Keratinocyte (primary cell): ENCODE measurements at regions not wholly inside any gene's neighbourhood (a gene's known extent, or its start where the extent isn't known, plus 50 kb on each side); places are given as distances from the start of the nearest gene placed in this dataset.

Experiments used
- DNase-seq: peaks from one replicate; pipeline ENCODE4 v3.0.0-alpha.2; 2011; ENCODE audit warnings: low read depth, missing footprints, low spot score
- FAIRE-seq: peaks from 2 replicates; lab custom pipeline; 2011; peaks lifted over from hg19 to GRCh38; lab: Jason Lieb, UNC
- H2AFZ ChIP-seq: 2 replicates; pipeline ENCODE4 v1.6.0; 2012; ENCODE audit warnings: low read length, control low read depth, inconsistent platforms; ENCODE audit not compliant: control insufficient read depth
- H3K27ac ChIP-seq: 2 replicates; pipeline ENCODE4 v1.5.1; 2011; ENCODE audit warnings: low read length; ENCODE audit not compliant: control insufficient read depth, insufficient read depth
- H3K27me3 ChIP-seq: 3 replicates; pipeline ENCODE4 v1.6.0; 2011; ENCODE audit warnings: low read length; ENCODE audit not compliant: control insufficient read depth, insufficient read depth; ENCODE audit errors: extremely low read depth
- H3K36me3 ChIP-seq, 2 experiments: 2 replicates in 1 of 2; 3 replicates in 1 of 2; pipeline ENCODE4 v1.5.1; 2011; ENCODE audit warnings: low read length in 2 of 2, mild to moderate bottlenecking in 1 of 2; ENCODE audit not compliant: control insufficient read depth in 2 of 2, insufficient read depth in 2 of 2; ENCODE audit errors: extremely low read depth in 1 of 2
- H3K4me1 ChIP-seq: 3 replicates; pipeline ENCODE4 v1.5.1; 2011; ENCODE audit warnings: low read length; ENCODE audit not compliant: control insufficient read depth, insufficient read depth; ENCODE audit errors: extremely low read depth
- H3K4me2 ChIP-seq: 3 replicates; pipeline ENCODE4 v1.6.0; 2011; ENCODE audit warnings: low read depth, low read length; ENCODE audit not compliant: control insufficient read depth, insufficient read depth; ENCODE audit errors: extremely low read depth
- H3K4me3 ChIP-seq, 3 experiments: fragments of 200-600 bp in 1 of 3; sonication (generic) in 1 of 3; 2 replicates in 2 of 3; 3 replicates in 1 of 3; pipeline ENCODE4 v1.5.1; 2011 to 2016; ENCODE audit warnings: low read length in 3 of 3, mild to moderate bottlenecking in 3 of 3, control low read depth in 2 of 3, inconsistent platforms in 1 of 3, low read depth in 1 of 3, mixed read lengths in 1 of 3, mixed run types in 1 of 3, moderate library complexity in 1 of 3; ENCODE audit not compliant: control insufficient read depth in 2 of 3, insufficient read depth in 2 of 3; ENCODE audit errors: extremely low read depth in 1 of 3
- H3K79me2 ChIP-seq: 2 replicates; pipeline ENCODE4 v1.6.0; 2012; ENCODE audit warnings: low read length; ENCODE audit not compliant: control insufficient read depth, insufficient read depth
- H3K9ac ChIP-seq: 3 replicates; pipeline ENCODE4 v1.6.0; 2011; ENCODE audit warnings: low read length; ENCODE audit not compliant: control insufficient read depth, insufficient read depth; ENCODE audit errors: extremely low read depth
- H3K9me1 ChIP-seq: 3 replicates; pipeline ENCODE4 v1.6.0; 2011; ENCODE audit warnings: low read length; ENCODE audit not compliant: control insufficient read depth, insufficient read depth; ENCODE audit errors: extremely low read depth
- H3K9me3 ChIP-seq: 2 replicates; pipeline ENCODE4 v1.5.1; 2012; ENCODE audit warnings: low read depth, low read length; ENCODE audit not compliant: control insufficient read depth
- H4K20me1 ChIP-seq: 3 replicates; pipeline ENCODE4 v1.6.0; 2011; ENCODE audit warnings: low read length; ENCODE audit not compliant: control insufficient read depth, insufficient read depth; ENCODE audit errors: extremely low read depth
- EZH2 ChIP-seq: IDR thresholded peaks from one replicate; pipeline ENCODE4 v1.6.1; 2012; ENCODE audit warnings: inconsistent platforms, mild to moderate bottlenecking, low read length, moderate library complexity
- dilution Hi-C: fragments of 300-500 bp; cut with MboI; formaldehyde crosslinking; loops from one replicate; pipeline ENCODE4 v1.7.0; 2020; ENCODE audit warnings: low sequenced_read_pairs; ENCODE audit not compliant: extremely low pct_ligation_motif_present
- TF ChIP-seq, protein P1 (sequence below), 3 experiments: IDR thresholded peaks in 1 of 3; conservative IDR thresholded peaks in 1 of 3; optimal IDR thresholded peaks in 1 of 3; 2 replicates in 2 of 3; 3 replicates in 1 of 3; pipeline versions ENCODE3 to v1.5.1; 2011; ENCODE audit warnings: low read length in 3 of 3, mild to moderate bottlenecking in 3 of 3, moderate library complexity in 2 of 3, control low read depth in 1 of 3, inconsistent platforms in 1 of 3; ENCODE audit not compliant: insufficient read depth in 2 of 3; ENCODE audit errors: extremely low read depth in 1 of 3

DNA sequence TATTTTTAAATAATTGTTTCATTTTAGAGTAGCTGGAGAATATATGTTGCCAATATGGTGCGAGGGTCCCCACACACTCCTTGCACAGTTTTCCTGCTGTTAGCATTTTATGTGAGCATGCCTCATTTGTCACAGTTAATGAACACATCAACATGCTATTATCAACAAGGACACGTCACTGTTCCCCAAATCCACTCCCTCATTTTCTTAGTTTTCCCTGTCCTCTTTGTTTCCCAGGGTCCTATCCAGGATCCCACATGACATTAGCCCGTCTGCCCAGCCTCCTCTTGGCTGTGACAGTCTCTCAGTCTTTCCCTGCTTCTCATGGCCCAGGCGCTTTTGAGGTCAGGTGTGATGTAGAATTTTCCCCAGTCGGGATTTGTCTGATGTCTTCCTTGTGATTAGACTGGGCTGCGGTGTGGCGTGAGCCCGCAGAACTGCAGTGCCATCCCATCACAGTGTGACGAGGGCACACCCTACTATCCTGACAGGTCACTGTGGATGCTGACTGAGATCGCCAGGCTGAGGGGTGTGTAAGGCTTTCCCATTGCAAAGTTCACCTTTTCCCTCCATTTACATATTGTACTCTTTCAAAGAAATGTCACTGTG lies 450.6 kb upstream of the B3GAT1 start:
- no peak for FAIRE-seq
- Histone ChIP-seq H3K4me2 (no peak overlapping the region), H3K27me3 (no peaks in the 10 kb centered on the region), H3K79me2 (no peaks in the 10 kb centered on the region), H2AFZ (no peak overlapping the region), H3K4me3 (no peak overlapping the region), H3K9me3 (no peaks in the 10 kb centered on the region), H3K9me1 (no peaks in the 10 kb centered on the region), H3K36me3 (no peaks in the 10 kb centered on the region), H3K9ac (no peak overlapping the region), H3K27ac (no peak overlapping the region), H4K20me1 (no peaks in the 10 kb centered on the region), H3K4me1 (no peaks in the 10 kb centered on the region)
- no peak for TF ChIP-seq EZH2
- TF ChIP-seq, protein P1, sequence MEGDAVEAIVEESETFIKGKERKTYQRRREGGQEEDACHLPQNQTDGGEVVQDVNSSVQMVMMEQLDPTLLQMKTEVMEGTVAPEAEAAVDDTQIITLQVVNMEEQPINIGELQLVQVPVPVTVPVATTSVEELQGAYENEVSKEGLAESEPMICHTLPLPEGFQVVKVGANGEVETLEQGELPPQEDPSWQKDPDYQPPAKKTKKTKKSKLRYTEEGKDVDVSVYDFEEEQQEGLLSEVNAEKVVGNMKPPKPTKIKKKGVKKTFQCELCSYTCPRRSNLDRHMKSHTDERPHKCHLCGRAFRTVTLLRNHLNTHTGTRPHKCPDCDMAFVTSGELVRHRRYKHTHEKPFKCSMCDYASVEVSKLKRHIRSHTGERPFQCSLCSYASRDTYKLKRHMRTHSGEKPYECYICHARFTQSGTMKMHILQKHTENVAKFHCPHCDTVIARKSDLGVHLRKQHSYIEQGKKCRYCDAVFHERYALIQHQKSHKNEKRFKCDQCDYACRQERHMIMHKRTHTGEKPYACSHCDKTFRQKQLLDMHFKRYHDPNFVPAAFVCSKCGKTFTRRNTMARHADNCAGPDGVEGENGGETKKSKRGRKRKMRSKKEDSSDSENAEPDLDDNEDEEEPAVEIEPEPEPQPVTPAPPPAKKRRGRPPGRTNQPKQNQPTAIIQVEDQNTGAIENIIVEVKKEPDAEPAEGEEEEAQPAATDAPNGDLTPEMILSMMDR (optimal IDR thresholded peaks at IDR 0.05 in 1 of 3, IDR thresholded peaks at IDR 0.05 in 1 of 3, conservative IDR thresholded peaks at IDR 0.05 in 1 of 3; ENCODE audit: extremely low read depth in 1 of 3, insufficient read depth in 2 of 3, low read length in 3 of 3): no peak
- dilution Hi-C loops: no loop called here
- DNase-seq: no peak

DNA sequence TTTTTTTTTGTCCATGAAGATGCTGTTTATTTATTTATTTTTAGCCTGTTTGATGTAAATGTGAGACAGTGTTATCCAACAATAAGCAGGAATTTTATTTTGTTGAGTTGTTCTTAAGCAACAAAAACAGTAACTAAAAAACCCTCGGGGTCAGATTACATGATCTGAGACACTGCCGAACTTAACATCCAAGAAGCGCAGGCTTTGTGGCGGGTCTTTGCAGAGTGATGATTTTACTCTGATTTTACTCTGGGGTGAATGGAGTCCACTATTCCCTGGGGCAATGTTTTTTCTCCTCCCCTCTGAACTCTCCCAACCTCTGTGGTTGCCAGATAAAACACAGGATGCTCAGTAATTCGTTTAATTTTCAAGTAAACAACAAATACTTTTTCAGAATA lies 450.1 kb upstream of the B3GAT1 start:
- H3K27me3 ChIP-seq: no peaks in the 10 kb centered on the region
- DNase-seq (no peak), FAIRE-seq (no peak)
- dilution Hi-C loops: no loop called here
- H3K4me1 ChIP-seq: no peaks in the 10 kb centered on the region
- TF ChIP-seq EZH2: no peak
- TF ChIP-seq, protein P1 (optimal IDR thresholded peaks at IDR 0.05 in 1 of 3, IDR thresholded peaks at IDR 0.05 in 1 of 3, conservative IDR thresholded peaks at IDR 0.05 in 1 of 3; ENCODE audit: extremely low read depth in 1 of 3, insufficient read depth in 2 of 3, low read length in 3 of 3): no peak
- H3K9me1 ChIP-seq: no peaks in the 10 kb centered on the region
- H3K79me2 ChIP-seq: no peaks in the 10 kb centered on the region
- no peaks in the 10 kb centered on the region for H4K20me1 ChIP-seq
- H2AFZ ChIP-seq: no peak overlapping the region
- H3K9ac ChIP-seq: no peak overlapping the region
- H3K27ac ChIP-seq: no peak overlapping the region
- H3K4me2 ChIP-seq: no peak overlapping the region
- no peaks in the 10 kb centered on the region for H3K9me3 ChIP-seq
- no peak overlapping the region for H3K4me3 ChIP-seq
- H3K36me3 ChIP-seq: no peaks in the 10 kb centered on the region
